NCI-H510A treated with DMSO at 0.1 percent for 48 hours (cell line): ENCODE measurements at regions not wholly inside any gene's neighbourhood (a gene's known extent, or its start where the extent isn't known, plus 50 kb on each side); places are given as distances from the start of the nearest gene placed in this dataset.

Experiments used
- DNase-seq: peaks from one replicate; lab custom pipeline; 2025; lab: John Stamatoyannopoulos, UW

DNA sequence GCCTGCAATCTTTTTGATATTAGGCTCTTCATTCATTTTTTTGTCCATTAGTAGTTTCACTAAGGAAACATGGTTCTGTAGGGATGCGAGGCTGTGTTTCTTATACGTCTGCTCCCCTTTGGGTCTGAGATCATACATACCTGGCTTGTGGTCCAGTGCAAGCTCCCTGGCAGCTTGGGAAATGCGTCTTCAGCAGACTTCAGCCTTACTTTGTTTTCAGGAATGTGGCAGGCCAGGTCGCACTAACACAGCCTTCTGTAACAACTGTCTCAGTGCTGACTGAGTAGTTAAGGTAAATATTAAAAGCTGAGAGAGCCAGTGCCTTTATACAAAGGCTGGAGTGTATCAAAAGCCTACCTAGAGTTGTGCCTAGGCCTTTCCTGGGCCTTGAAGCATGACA lies 970.5 kb upstream of the EEF2KMT start:
- no peak for DNase-seq

DNA sequence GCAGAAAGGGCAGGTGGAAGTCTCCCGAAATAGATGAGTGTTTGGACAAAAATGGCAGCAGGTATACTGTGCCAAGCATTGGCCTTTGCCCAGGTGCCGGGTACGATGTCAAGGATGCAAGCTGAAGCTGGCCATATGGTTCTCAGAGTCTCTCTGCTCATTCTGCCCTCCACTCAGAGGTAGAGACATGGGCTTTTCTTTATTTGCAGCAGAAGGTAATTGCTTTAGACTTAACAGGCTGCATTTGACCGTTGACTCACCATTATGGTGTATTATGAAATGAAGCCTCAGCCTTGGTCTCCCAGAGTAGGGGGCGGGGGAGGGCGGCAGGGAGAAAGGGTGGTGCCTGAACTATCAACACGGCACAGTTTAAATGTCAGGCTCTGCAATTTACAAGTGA lies 969.1 kb upstream of the EEF2KMT start:
- DNase-seq = no peak

- no peak for DNase-seq
Measured at GRCh38 chr16:6063526-6063925, 965.9 kb upstream of the EEF2KMT start.

DNA sequence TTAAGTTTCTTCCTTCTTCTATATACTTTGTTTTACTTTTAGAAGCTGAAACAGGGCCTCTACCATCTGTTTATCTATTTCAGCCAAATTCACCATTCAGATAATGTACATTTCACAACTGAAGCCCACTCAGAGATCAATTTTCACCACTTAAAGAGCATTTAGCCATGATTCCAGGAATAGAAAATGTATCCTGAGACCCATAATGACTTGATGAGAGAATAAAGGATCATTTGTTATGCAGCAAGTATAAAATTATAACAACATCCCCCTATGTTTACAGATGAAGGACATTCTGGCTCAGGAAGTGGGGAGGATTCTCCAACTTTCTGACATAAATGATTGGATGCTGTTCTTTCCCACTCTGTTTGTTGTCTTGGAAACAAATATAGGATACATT lies 962.1 kb upstream of the EEF2KMT start:
- DNase-seq = no peak

GRCh38 chr16:6057821-6058220 lies 960.2 kb upstream of the EEF2KMT start:
- no peak for DNase-seq

DNA sequence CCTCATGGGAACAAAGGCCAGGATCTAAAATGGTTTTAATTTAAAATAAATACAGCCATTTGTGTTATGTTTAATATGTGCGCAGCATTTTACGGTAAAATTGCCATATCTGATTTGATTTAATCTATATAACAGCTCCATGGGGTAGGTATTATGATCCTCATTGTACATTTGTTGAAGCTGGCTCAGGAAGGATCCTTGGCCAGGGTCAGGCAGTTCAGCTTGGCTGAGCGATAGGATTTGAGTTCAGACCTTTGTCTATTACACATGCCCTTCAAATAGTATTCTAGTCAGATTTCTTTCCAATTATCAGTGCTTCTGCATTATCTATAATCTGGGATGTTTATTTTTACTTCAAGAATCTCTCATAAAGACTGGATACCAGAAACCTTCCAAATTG lies 950.4 kb upstream of the EEF2KMT start:
- no peak for DNase-seq

DNA sequence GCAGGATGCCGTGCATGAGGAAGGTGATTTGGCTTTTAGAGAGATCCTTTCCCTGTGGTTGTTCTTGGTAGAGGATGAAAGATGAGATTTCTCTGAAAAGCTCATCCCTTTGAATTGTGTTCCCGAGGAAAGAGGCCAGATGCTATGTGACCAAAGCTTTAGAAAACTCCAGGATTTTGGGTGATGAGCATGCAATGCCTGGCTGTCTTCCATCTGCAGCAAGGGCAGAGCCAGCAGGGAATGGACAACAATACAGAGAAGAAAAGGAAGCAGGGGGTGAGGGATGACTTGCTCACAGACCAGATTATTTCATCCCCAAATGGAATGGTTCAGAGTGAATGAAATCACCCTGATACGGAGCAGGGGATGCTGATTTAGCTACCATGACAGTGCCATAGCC lies 949.7 kb upstream of the EEF2KMT start:
- no peak for DNase-seq

DNA sequence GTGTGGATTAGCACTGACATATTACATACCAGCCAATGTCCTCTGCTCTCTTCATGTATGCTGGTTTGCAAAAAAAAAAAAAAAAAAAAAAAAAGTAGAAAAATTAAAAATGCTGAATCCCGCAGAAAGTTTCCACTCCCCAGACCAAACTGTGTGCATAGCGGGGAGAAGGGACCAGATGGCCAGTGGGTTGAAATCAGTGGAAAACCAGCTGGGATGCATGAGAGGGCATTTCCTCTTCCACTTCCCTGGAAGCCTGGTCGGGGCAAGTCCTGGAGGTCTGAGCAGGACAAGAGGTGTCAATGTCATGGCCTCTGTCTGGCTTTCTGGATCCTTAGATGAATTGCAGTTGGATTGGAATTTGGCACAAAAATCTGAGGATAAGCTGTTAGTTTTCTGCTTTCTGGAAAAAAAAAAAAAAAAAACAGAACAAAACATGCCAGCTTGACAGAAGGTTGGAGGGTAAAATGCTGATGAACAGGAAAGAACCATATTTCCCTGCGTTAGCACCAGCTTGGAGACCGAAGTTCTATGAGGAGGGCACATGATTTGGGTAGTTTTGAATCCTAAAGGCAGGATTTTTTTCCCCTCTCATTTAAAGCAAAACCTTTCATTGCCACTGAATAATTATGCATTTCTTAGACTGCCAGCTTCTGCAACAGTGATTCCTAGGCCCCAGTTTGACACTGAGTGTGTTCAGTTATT lies 941.5 kb upstream of the EEF2KMT start:
- DNase-seq = no peak

GRCh38 chr16:6035161-6035560 lies 937.6 kb upstream of the EEF2KMT start:
- no peak for DNase-seq

GRCh38 chr16:6034511-6034910 lies 936.9 kb upstream of the EEF2KMT start:
- DNase-seq = no peak

GRCh38 chr16:6032438-6032837 lies 934.8 kb upstream of the EEF2KMT start:
- no peak for DNase-seq

DNA sequence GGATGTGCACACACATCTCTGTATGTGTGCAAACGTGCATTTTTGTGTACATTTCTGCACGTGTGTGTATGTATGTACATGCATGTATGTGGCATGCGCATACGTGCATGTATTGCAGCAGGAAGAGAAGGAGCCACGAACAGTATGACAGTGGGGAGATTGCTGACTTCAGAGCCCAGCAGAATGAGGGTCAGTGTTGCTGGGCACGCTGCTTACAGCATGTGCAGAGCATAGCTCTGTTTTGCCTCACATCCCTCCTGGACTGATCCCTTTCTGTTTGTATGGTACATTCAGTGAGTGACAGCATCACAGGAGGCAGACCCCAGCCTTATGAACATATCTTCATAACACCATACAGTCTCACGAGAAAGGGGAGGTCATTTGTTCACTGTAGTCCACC lies 934.0 kb upstream of the EEF2KMT start:
- no peak for DNase-seq

GRCh38 chr16:6031102-6031501 lies 933.5 kb upstream of the EEF2KMT start:
- no peak for DNase-seq

DNA sequence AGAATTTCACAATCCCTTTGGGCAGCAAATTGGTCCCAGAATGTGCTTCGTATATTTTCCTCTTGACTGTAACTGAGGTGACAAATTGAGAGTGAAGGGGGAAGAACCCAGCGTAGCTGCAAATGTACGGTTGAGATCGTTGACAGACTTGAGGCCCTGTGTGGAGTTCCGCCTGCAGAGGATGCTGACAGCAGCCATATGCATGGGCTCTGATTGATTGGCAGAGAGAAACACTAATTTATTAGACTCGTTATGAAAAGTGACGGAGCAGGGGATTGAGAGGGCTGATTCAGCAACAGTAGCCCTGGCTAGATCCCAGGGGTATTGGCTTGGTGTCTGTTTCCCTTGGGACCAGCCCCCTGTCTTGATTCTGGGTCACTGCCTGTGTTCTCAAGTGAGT lies 930.1 kb upstream of the EEF2KMT start:
- DNase-seq = no peak

DNA sequence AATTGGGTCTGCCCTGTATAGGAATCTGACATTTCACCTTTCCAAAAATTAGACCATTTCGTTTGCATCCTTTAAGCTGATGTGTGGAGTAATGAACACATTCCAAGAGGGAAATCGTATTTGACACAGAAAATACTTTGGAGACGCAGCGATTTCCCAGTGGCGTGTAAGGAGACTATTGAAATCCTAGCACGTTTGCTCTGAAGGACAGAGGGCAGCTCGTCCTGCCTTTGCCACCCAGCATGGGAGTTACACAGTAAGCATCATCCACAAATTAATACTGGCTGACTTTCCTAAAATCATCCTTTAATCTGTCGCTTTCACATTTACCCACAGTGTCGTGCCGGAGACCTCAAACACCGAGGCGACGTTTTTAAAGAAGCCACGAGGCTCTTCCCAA lies 925.9 kb upstream of the EEF2KMT start:
- no peak for DNase-seq

DNA sequence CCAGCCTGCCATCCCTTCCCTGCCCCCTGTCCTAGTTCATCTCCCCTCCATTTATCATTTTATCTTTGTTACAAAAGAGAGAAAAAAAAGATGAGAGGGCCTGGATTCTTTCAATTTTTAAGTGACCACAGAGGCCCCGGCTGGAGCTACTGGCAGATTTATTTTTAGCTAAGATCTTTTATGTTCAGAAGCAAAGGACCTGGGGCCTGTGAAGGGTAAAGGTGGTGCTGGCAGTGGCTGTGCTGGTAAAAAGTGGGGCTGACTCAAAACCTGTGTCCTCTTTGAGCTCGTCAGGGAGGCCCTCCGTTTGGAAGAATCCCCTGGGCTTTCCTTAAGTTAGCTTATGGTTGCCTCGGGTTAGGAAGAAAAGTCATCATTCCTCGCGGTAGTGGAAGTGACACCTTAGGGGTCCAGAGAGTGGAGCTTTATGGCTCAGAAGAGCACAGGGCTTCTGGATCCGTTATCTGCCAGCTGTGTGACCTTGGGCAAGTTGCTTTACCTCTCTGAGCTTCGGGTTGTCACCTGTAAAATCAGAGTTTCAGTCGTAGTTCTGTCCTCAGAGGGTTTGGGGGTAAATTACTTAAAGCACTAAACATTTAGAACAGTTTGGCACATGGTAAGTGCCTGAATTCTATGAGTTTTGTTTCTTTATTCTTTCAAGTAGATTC lies 923.8 kb upstream of the EEF2KMT start:
- DNase-seq = no peak

DNA sequence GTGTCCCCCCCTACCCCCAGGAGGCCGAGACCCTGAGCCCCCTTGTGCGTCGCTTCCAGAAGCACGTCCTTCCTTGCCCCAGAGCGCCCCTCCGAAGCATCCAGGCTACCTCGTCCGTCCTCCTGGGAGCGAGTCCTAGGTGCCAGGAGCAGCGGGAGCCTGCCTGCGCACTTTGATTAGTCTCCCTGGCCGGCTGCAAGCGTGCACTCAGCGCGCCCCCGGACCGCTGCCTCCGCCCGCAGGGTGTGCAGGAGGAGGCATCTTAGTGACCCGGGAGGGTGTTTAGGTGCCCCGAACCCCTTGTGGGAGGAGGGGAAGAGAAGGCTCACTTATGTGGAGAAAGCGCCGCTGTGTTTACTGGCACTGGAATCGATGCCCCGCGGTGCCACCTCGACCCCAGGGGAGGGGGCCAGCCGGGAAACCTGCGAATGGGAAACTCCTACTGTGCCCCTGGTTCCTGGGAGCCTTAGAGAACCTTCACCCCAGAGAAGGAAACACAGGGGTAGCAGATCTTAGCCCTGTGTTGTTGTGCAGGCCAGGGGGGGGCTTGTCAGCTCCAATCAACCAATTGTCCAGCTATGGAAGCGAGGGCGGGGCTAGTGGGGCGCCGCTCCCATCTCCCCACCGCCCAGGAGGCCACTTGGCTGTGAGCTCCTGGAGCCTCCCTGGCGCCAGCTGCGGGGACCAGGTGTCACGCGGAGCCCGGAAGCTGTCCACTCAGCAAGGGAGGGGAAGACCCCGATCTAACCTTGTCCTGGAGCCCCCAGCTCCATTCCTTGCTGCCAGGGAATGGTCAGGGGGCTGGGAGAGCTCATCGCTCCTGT lies 922.8 kb upstream of the EEF2KMT start:
- no peak for DNase-seq

GRCh38 chr16:6019490-6019991 lies 921.9 kb upstream of the EEF2KMT start:
- DNase-seq = no peak

DNA sequence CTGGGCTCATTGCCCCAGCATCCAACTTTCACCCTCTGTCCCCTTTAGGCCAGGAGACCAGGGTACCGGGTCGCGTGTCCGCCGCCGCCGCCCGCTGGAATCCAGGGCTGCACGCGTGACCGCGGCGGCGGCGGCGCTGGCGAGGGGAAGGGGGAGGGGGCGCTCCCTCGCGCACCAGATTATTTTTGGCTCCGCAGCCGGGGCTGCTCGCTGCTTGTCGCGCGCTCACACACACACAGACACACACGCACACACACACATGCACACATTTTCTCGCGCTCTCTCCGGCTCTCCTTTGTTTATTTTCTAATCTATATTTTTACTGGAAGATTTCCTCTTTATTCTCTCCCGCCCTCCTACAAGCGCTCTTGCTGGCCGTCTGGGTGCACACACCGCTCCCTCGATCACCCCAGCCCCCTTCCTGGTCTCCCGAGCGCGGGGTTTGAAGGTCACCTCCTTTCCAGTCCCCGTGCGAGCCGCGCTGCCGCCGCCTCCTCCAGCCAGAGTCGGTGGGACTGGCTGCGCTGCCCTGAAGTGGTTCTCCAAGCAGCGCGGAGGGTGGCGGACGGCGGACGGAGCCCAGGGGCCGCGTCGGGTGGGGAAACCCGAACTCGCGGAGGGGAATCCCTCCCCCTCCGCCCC lies 921.4 kb upstream of the EEF2KMT start:
- no peak for DNase-seq

- DNase-seq = no peak
Measured at GRCh38 chr16:6016530-6017184, 919.1 kb upstream of the EEF2KMT start.

DNA sequence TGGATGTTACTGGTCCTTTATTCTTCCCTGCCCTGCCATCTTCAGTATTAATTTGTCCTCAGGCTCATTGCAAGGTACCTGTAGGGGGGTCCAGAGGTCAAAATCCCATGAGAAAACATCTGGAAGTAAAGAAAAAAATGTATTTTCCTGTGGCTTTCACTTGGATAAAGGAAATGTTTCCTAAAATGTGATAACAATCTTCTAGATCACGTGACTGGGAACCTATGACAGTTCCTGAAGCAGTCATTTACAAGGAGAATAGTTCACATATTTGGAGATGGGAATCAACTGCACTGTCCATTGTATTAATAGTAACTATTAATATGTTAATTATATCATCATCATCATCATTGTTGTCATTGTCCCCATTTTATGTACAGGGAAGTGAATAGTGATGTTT lies 915.1 kb upstream of the EEF2KMT start:
- no peak for DNase-seq

- DNase-seq = no peak
Measured at GRCh38 chr16:6009151-6009550, 911.6 kb upstream of the EEF2KMT start.
